CD4-positive, alpha-beta memory T cell (primary cell): ENCODE measurements at regions not wholly inside any gene's neighbourhood (a gene's known extent, or its start where the extent isn't known, plus 50 kb on each side); places are given as distances from the start of the nearest gene placed in this dataset.

Source experiments
- CTCF ChIA-PET: fragments of 350-600 bp; sonication (Branson Sonifier 250); formaldehyde crosslinking; loops from one replicate; lab custom pipeline; 2021; ENCODE audit warnings: inconsistent platforms; ENCODE audit not compliant: partially characterized antibody; lab: Charles Lee
- POLR2A ChIA-PET: fragments of 350-600 bp; sonication (Branson Sonifier 250); formaldehyde crosslinking; loops from one replicate; lab custom pipeline; 2021; ENCODE audit not compliant: partially characterized antibody; lab: Charles Lee
- DNase-seq, 5 donors: peaks; one replicate each; pipeline versions ENCODE4 v3.0.0 to v3.0.0-alpha.2; 2020 to 2022; ENCODE audit warnings: mixed read lengths in 1 of 5
- H3K27ac ChIP-seq: one replicate; pipeline ENCODE4 v1.7.0; 2013; ENCODE audit warnings: low read depth, low read length
- H3K27me3 ChIP-seq: 2 replicates; pipeline ENCODE4 v1.7.0; 2013; ENCODE audit warnings: mild to moderate bottlenecking, low read length, moderate library complexity; ENCODE audit not compliant: insufficient read depth
- H3K36me3 ChIP-seq: 2 replicates; pipeline ENCODE4 v1.7.0; 2013; ENCODE audit warnings: mild to moderate bottlenecking, low read length, moderate library complexity; ENCODE audit not compliant: insufficient read depth
- H3K4me1 ChIP-seq: 2 replicates; pipeline ENCODE4 v1.7.0; 2013; ENCODE audit warnings: mild to moderate bottlenecking, low read length, moderate library complexity; ENCODE audit not compliant: insufficient read depth
- H3K4me3 ChIP-seq, 2 donors: one replicate each; pipeline ENCODE4 v1.7.0; 2013; ENCODE audit warnings: low read length in 2 of 2, mild to moderate bottlenecking in 1 of 2
- H3K9me3 ChIP-seq, 2 donors: one replicate each; pipeline ENCODE4 v1.7.0; 2013; ENCODE audit warnings: low read length in 2 of 2, control low read depth in 1 of 2; ENCODE audit not compliant: control insufficient read depth in 1 of 2
- H3K27ac Mint-ChIP-seq, 7 donors: one replicate each; pipeline ENCODE4 v1.8.0; 2020 to 2021; ENCODE audit warnings: mixed read lengths in 7 of 7, mild to moderate bottlenecking in 6 of 7, inconsistent platforms in 3 of 7, moderate library complexity in 3 of 7
- H3K27me3 Mint-ChIP-seq, 2 donors: one replicate each; pipeline ENCODE4 v1.8.0; 2020 to 2021; ENCODE audit warnings: mixed read lengths in 2 of 2
- H3K36me3 Mint-ChIP-seq, 2 donors: one replicate each; pipeline ENCODE4 v1.8.0; 2020 to 2021; ENCODE audit warnings: mixed read lengths in 2 of 2, inconsistent platforms in 1 of 2, mild to moderate bottlenecking in 1 of 2
- H3K4me1 Mint-ChIP-seq, 4 donors: one replicate each; pipeline ENCODE4 v1.8.0; 2020 to 2021; ENCODE audit warnings: mixed read lengths in 4 of 4, mild to moderate bottlenecking in 1 of 4
- H3K4me3 Mint-ChIP-seq, 8 donors: one replicate each; pipeline ENCODE4 v1.8.0; 2020 to 2021; ENCODE audit warnings: mixed read lengths in 8 of 8, mild to moderate bottlenecking in 7 of 8, moderate library complexity in 6 of 8, inconsistent platforms in 3 of 8
- H3K9me3 Mint-ChIP-seq, 8 donors: one replicate each; pipeline ENCODE4 v1.8.0; 2020 to 2021; ENCODE audit warnings: mixed read lengths in 8 of 8, mild to moderate bottlenecking in 5 of 8, inconsistent platforms in 3 of 8, moderate library complexity in 1 of 8
- intact Hi-C: fragments of 100-400 bp; cut with micrococcal nuclease; formaldehyde crosslinking; loops from one replicate; pipeline ENCODE4 v1.15.1; 2023

DNA sequence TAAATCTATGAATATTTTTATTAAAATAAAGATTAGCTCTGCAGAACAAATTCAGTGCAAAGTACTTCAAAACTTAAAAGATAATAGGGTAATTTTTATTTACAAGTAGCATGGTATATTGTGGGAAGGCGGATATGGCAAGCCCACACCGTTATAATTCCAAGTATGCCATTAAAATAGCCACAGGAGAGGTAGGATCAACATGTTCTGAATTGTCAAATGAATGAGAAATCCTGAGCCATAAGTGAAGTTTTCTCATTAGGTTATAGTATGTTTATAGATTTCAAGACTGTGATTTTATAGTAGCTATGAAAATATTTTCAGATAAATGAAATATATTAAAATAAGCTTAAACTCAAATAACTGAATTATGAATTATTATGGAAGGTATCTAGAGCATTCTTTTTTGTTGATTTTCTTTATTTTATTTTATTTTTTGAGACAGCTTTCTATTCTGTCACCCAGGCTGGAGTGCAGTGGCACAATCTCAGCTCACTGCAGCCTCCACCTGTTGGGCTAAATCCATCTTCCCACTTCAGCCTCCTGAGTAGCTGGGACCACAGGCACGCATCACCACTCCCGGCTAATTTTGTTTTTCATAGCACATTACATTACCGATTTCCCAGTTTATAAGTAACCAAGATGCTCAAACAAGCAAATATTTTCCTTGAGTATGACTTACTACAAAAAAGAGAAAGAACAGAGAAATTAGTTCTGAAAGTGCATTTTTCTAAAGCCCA lies 956.6 kb downstream of the GATA3 start:
- peaks cover 33% of the 10 kb centered on the region for H3K4me1 ChIP-seq
- intact Hi-C loops = loop anchor here (5.0 to 10.0 kb wide), 3 partner anchors 86 to 959 kb away; partner anchors contain the start of gene GATA3
- ChIA-PET CTCF (interaction anchor here (1.0 to 1.8 kb wide), 2 partner anchors 11 to 85 kb away, joined by 4 to 6 read pairs; no protein-coding TSS in a partner anchor), POLR2A (interaction anchor here (5.5 kb wide), 1 partner anchor 10 kb away, joined by 40 read pairs; no protein-coding TSS in a partner anchor)
- peaks cover 0 to 2% of the 10 kb centered on the region in 2 donors for H3K36me3 Mint-ChIP-seq
- no peaks in the 10 kb centered on the region for H3K36me3 ChIP-seq
- no peak overlapping the region for H3K27ac ChIP-seq
- DNase-seq = no peak
- H3K27ac Mint-ChIP-seq = peak overlapping the region in 1 of 7 donors; percentile 7
- H3K9me3 ChIP-seq = no peaks in the 10 kb centered on the region
- peaks cover 0 to 4% (median 0%) of the 10 kb centered on the region in 8 donors for H3K9me3 Mint-ChIP-seq
- peaks cover 26 to 48% (median 39%) of the 10 kb centered on the region in 4 donors for H3K4me1 Mint-ChIP-seq
- peak overlapping the region in 5 of 8 donors; percentile 2 to 43 (median 8) for H3K4me3 Mint-ChIP-seq
- H3K27me3 Mint-ChIP-seq = no peaks in the 10 kb centered on the region
- no peak overlapping the region for H3K4me3 ChIP-seq
- no peaks in the 10 kb centered on the region for H3K27me3 ChIP-seq

DNA sequence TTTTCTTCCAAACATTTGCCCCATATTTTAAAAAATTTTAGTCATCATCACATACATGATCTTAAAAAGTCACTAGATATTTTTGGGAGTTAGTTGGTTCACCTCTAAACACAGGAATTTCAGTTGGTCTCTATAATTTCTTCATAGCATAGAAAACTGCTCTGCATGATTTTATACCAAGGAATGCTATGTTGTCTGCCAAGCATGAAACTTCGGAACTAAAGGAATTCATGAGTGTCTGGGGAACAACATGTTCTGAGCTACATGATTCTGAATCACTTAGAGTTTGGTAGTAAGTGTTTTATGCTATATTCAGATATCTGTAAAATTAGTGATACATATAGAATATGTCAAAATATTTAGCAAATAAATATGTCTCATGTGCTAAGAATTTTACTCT lies 957.8 kb downstream of the GATA3 start:
- peak overlapping the region in 3 of 7 donors; percentile 7 to 10 (median 10) for H3K27ac Mint-ChIP-seq

DNA sequence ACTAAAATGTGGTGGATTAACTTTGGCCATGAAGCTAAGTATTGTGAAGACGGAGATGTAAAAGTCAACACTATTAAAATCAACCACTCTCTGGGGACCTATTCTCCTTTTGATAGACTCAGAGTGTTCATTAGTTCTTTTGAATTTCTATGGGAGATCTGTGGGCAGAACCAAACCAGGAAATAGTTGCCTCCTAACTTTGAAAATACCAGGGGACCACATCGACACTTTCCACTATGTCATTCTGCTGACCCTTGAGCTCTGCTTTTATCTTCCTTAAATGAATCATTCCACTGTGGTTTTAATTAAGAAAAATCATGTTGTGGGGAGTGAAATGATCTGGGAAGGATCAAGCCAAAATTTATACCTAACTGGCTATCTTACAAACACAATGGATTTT lies 960.5 kb downstream of the GATA3 start:
- Histone ChIP-seq H3K9me3 (no peaks in the 10 kb centered on the region), H3K36me3 (no peaks in the 10 kb centered on the region), H3K27ac (peak overlapping the region; percentile 44), H3K4me3 (no peak overlapping the region), H3K27me3 (no peaks in the 10 kb centered on the region), H3K4me1 (peaks cover 7% of the 10 kb centered on the region)
- ChIA-PET CTCF (no interaction called here), POLR2A (interaction anchor here (0.7 to 2.3 kb wide), 6 partner anchors 8 to 958 kb away, joined by 3 to 14 read pairs (median 4); no protein-coding TSS in a partner anchor)
- Mint-ChIP-seq H3K27ac (peak overlapping the region; percentile 39 to 90 (median 76)), H3K36me3 (peaks cover 0 to 4% of the 10 kb centered on the region in 2 donors), H3K4me3 (peak overlapping the region; percentile 43 to 79 (median 64)), H3K9me3 (peaks cover 0 to 3% (median 0%) of the 10 kb centered on the region in 8 donors), H3K27me3 (peaks cover 4 to 9% of the 10 kb centered on the region in 2 donors), H3K4me1 (peaks cover 7 to 18% (median 13%) of the 10 kb centered on the region in 4 donors)
- DNase-seq = no peak
- intact Hi-C loops = loop anchor here (5.0 to 10.0 kb wide), 2 partner anchors 47 to 190 kb away; no protein-coding TSS in a partner anchor

More for the DNA sequence above, 957.8 kb downstream of the GATA3 start:
- peaks cover 4 to 5% of the 10 kb centered on the region in 2 donors for H3K27me3 Mint-ChIP-seq
- Histone ChIP-seq H3K9me3 (no peaks in the 10 kb centered on the region), H3K4me1 (peaks cover 31% of the 10 kb centered on the region), H3K27ac (no peak overlapping the region), H3K4me3 (no peak overlapping the region), H3K27me3 (no peaks in the 10 kb centered on the region), H3K36me3 (no peaks in the 10 kb centered on the region)
- CTCF ChIA-PET = no interaction called here
- DNase-seq = no peak
- H3K4me3 Mint-ChIP-seq = peak overlapping the region in 4 of 8 donors; percentile 29 to 59 (median 40)
- H3K9me3 Mint-ChIP-seq = peaks cover 0 to 4% (median 0%) of the 10 kb centered on the region in 8 donors
- POLR2A ChIA-PET = interaction anchor here (5.5 kb wide), 1 partner anchor 9 kb away, joined by 40 read pairs; no protein-coding TSS in a partner anchor
- H3K36me3 Mint-ChIP-seq = peaks cover 0 to 4% of the 10 kb centered on the region in 2 donors
- H3K4me1 Mint-ChIP-seq = peaks cover 24 to 43% (median 35%) of the 10 kb centered on the region in 4 donors
- intact Hi-C loops = loop anchor here (5.0 to 10.0 kb wide), 3 partner anchors 85 to 960 kb away; partner anchors contain the start of gene GATA3

DNA sequence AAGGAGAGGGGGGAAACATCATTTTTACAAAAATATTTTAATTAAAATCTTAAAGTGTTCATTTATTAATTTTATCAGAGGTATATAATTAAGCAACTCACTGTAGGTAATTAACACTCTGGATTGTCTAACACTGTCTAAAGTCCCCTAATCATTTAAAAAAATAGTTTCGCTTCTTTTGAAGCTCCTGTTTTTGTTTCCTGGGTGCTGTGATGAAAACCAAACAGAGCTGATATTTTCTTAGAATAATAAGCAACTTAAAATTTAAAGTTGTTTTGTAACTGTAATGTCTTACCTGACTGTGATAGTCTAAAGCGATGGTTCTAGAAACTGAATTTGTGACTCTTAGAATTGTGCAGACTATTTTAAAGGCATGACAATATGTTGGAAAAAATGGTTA lies 961.0 kb downstream of the GATA3 start:
- Histone ChIP-seq H3K27me3 (no peaks in the 10 kb centered on the region), H3K4me3 (no peak overlapping the region), H3K27ac (peak overlapping the region; percentile 44), H3K36me3 (no peaks in the 10 kb centered on the region), H3K9me3 (no peaks in the 10 kb centered on the region), H3K4me1 (peaks cover 2% of the 10 kb centered on the region)
- Mint-ChIP-seq H3K27ac (peak overlapping the region in 5 of 7 donors; percentile 4 to 90 (median 69)), H3K4me1 (peaks cover 3 to 14% (median 8%) of the 10 kb centered on the region in 4 donors), H3K27me3 (peaks cover 4 to 10% of the 10 kb centered on the region in 2 donors), H3K36me3 (peaks cover 0 to 2% of the 10 kb centered on the region in 2 donors), H3K4me3 (peak overlapping the region in 6 of 8 donors; percentile 4 to 76 (median 50)), H3K9me3 (peaks cover 0 to 3% (median 0%) of the 10 kb centered on the region in 8 donors)
- POLR2A ChIA-PET = interaction anchor here (0.7 to 2.3 kb wide), 7 partner anchors 9 to 961 kb away, joined by 3 to 14 read pairs (median 3); partner anchors contain the start of gene GATA3
- CTCF ChIA-PET = no interaction called here
- intact Hi-C loops = loop anchor here (5.0 to 10.0 kb wide), 2 partner anchors 47 to 189 kb away; no protein-coding TSS in a partner anchor
- DNase-seq = peak in 1 of 5 donors; percentile 41

DNA sequence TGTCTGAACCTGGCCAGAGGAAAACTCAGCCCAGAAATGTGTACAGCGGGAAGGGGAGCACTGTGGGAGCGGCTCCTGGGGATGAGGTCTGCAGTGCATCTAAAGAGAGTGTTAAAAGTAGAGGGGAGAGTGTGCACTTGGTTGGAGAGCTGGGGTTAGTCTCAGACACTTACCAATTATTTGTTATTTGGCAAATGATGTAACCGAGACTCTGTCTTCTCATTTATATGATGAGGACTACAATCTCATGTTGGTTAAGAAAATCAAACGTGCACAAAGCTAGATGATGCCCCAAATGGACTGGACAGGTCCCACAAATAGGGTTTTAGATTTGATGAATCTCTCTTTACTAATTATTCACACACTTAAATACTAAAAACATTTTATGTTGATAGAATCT lies 962.4 kb downstream of the GATA3 start:
- ChIA-PET POLR2A (interaction anchor here (0.9 to 2.1 kb wide), 5 partner anchors 9 to 957 kb away, joined by 4 to 13 read pairs (median 5); no protein-coding TSS in a partner anchor), CTCF (no interaction called here)
- Histone ChIP-seq H3K27me3 (no peaks in the 10 kb centered on the region), H3K4me1 (no peaks in the 10 kb centered on the region), H3K4me3 (no peak overlapping the region), H3K9me3 (no peaks in the 10 kb centered on the region), H3K27ac (peak overlapping the region; percentile 24), H3K36me3 (no peaks in the 10 kb centered on the region)
- Mint-ChIP-seq H3K27ac (peak overlapping the region; percentile 69 to 91 (median 87)), H3K27me3 (peaks cover 4 to 10% of the 10 kb centered on the region in 2 donors), H3K36me3 (peaks cover 0 to 2% of the 10 kb centered on the region in 2 donors), H3K4me1 (peaks cover 5 to 15% (median 7%) of the 10 kb centered on the region in 4 donors), H3K4me3 (peak overlapping the region; percentile 64 to 88 (median 80)), H3K9me3 (peaks cover 0 to 3% (median 0%) of the 10 kb centered on the region in 8 donors)
- intact Hi-C loops = loop anchor here (5.0 to 10.0 kb wide), 2 partner anchors 45 to 188 kb away; no protein-coding TSS in a partner anchor
- no peak for DNase-seq

DNA sequence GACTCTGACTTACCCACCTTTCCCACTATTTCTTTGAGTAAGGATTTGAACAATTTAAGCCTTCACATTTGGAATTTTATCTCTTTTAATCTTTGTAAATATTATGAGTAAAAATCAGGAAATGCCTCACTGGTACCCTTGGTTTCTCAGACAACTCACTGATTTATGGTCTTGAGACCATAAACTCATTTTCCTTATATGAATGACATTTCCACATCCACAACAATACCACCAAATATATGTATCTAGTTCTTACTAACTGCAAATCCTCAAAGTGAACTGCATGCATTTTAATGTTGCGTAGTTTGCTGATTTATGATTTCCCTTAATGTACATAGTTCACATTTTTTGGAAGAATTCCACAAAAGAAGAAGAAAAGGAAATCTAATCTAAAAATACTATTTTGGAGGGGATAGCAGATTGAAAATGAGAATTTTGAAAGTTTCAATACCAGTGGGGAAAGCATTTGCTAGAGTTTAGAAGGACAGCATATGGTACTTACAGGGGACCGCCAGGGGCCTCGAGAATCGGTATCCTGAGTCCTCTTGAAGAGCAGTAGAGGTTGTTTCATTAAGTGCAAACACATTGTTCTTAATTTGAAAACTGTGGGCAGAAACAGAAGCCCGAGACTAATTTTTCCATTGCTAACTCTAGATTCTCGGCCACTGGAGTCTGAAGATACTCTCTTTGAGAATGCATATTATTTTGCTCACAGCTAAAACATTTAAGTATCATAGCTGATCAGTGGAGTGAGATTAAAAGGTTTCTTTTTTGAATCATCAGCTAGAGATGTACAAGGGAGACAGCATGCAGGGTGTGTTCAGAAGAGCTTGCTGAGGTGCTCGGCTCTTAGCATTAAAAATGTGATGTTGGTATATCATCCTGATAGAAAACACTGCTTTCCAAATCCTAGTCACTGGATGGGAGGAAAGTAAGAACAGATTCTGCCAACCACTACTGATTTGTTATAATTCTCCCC lies 964.0 kb downstream of the GATA3 start:
- peak overlapping the region; percentile 61 to 86 (median 76) for H3K4me3 Mint-ChIP-seq
- peaks cover 0 to 2% of the 10 kb centered on the region in 2 donors for H3K36me3 Mint-ChIP-seq
- CTCF ChIA-PET = no interaction called here
- Histone ChIP-seq H3K4me3 (peak overlapping the region in 1 of 2 donors; percentile 14), H3K27ac (peak overlapping the region; percentile 12), H3K4me1 (no peaks in the 10 kb centered on the region), H3K36me3 (no peaks in the 10 kb centered on the region), H3K27me3 (no peaks in the 10 kb centered on the region), H3K9me3 (no peaks in the 10 kb centered on the region)
- H3K4me1 Mint-ChIP-seq = peaks cover 5 to 26% (median 10%) of the 10 kb centered on the region in 4 donors
- DNase-seq = peak in 1 of 5 donors; percentile 41
- peaks cover 4 to 10% of the 10 kb centered on the region in 2 donors for H3K27me3 Mint-ChIP-seq
- H3K9me3 Mint-ChIP-seq = peaks cover 0 to 3% (median 0%) of the 10 kb centered on the region in 8 donors
- intact Hi-C loops = loop anchor here (5.0 to 10.0 kb wide), 2 partner anchors 44 to 186 kb away; no protein-coding TSS in a partner anchor
- H3K27ac Mint-ChIP-seq = peak overlapping the region; percentile 24 to 91 (median 78)
- POLR2A ChIA-PET = interaction anchor here (0.6 to 6.0 kb wide), 11 partner anchors 9 to 962 kb away, joined by 3 to 40 read pairs (median 4); no protein-coding TSS in a partner anchor
